DOHH2 (cell line): ENCODE measurements at regions not wholly inside any gene's neighbourhood (a gene's known extent, or its start where the extent isn't known, plus 50 kb on each side); places are given as distances from the start of the nearest gene placed in this dataset.

Experiments used
- H3F3A ChIP-seq: fragments of 200-600 bp; sonication (generic), shearing (Covaris generic); 2 replicates; pipeline ENCODE4 v1.6.0; 2016; ENCODE audit warnings: antibody characterized with exemption, mild to moderate bottlenecking; ENCODE audit not compliant: control insufficient read depth, insufficient read depth
- H3K27ac ChIP-seq: fragments of 200-600 bp; sonication (generic); 2 replicates; pipeline ENCODE4 v1.5.1; 2014; ENCODE audit warnings: low read depth, mild to moderate bottlenecking, low read length, moderate library complexity
- H3K27me3 ChIP-seq: fragments of 200-600 bp; sonication (generic); 2 replicates; pipeline ENCODE4 v1.6.1; 2014; ENCODE audit warnings: mild to moderate bottlenecking, low read length, mixed read lengths; ENCODE audit not compliant: control insufficient read depth
- H3K36me3 ChIP-seq: fragments of 200-600 bp; sonication (generic); 2 replicates; pipeline ENCODE4 v1.6.1; 2014; ENCODE audit warnings: mild to moderate bottlenecking, low read length, moderate library complexity, mixed read lengths; ENCODE audit not compliant: control insufficient read depth
- H3K4me1 ChIP-seq: fragments of 200-600 bp; sonication (generic); 2 replicates; pipeline ENCODE4 v1.6.1; 2014; ENCODE audit warnings: mild to moderate bottlenecking, low read length, mixed read lengths; ENCODE audit not compliant: control insufficient read depth
- H3K4me2 ChIP-seq: fragments of 200-600 bp; sonication (generic); 2 replicates; pipeline ENCODE4 v1.6.0; 2014; ENCODE audit warnings: mild to moderate bottlenecking, low read length, moderate library complexity
- H3K4me3 ChIP-seq: fragments of 200-600 bp; sonication (generic); 2 replicates; pipeline ENCODE4 v1.5.1; 2014; ENCODE audit warnings: mild to moderate bottlenecking, low read length, mixed read lengths
- H3K79me2 ChIP-seq: fragments of 200-600 bp; sonication (generic); 2 replicates; pipeline ENCODE4 v1.6.1; 2014; ENCODE audit warnings: mild to moderate bottlenecking, low read length, mixed read lengths; ENCODE audit not compliant: control insufficient read depth
- H3K9me2 ChIP-seq: fragments of 200-600 bp; sonication (generic); replicated peaks from 2 replicates; pipeline ENCODE4 v1.6.1; 2014; ENCODE audit warnings: mild to moderate bottlenecking, low read length, mixed read lengths; ENCODE audit not compliant: control insufficient read depth
- H3K9me3 ChIP-seq: fragments of 200-600 bp; sonication (generic); 2 replicates; pipeline ENCODE4 v1.6.1; 2014; ENCODE audit warnings: antibody characterized with exemption, low read length, mixed read lengths; ENCODE audit not compliant: control insufficient read depth, insufficient read depth
- H4K20me1 ChIP-seq: fragments of 200-600 bp; sonication (generic); 2 replicates; pipeline ENCODE4 v1.6.0; 2014; ENCODE audit warnings: low read depth, mild to moderate bottlenecking, antibody characterized with exemption, low read length, moderate library complexity; ENCODE audit not compliant: control insufficient read depth, insufficient read depth
- CTCF ChIP-seq: fragments of 200-600 bp; sonication (generic); IDR thresholded peaks from one replicate; pipeline ENCODE4 v1.5.1; 2014; ENCODE audit warnings: antibody characterized with exemption, mild to moderate bottlenecking, low read depth, low read length; ENCODE audit not compliant: poor library complexity, severe bottlenecking
- EZH2phosphoT487 ChIP-seq: fragments of 200-600 bp; sonication (generic); IDR thresholded peaks from 2 replicates; pipeline ENCODE4 v1.6.1; 2017; ENCODE audit warnings: borderline replicate concordance, mild to moderate bottlenecking, antibody characterized with exemption, low read length, moderate library complexity, mixed read lengths

GRCh38 chr3:64895106-64895990 is 207.5 kb upstream of the ADAMTS9 start:
- Histone ChIP-seq H3K9me3 (no peaks in the 10 kb centered on the region), H3K9me2 (no peaks in the 10 kb centered on the region), H3K36me3 (no peaks in the 10 kb centered on the region), H3K79me2 (no peaks in the 10 kb centered on the region), H4K20me1 (no peaks in the 10 kb centered on the region), H3K4me3 (no peak overlapping the region), H3K27ac (no peak overlapping the region), H3K4me2 (no peak overlapping the region), H3K27me3 (no peaks in the 10 kb centered on the region), H3F3A (no peaks in the 10 kb centered on the region), H3K4me1 (no peaks in the 10 kb centered on the region)
- TF ChIP-seq CTCF (no peak), EZH2phosphoT487 (no peak)

- no peaks in the 10 kb centered on the region for H3F3A ChIP-seq
- H3K79me2 ChIP-seq, result no peaks in the 10 kb centered on the region
- TF ChIP-seq CTCF (no peak), EZH2phosphoT487 (no peak)
- no peak overlapping the region for H3K27ac ChIP-seq
- H3K4me1 ChIP-seq, result no peaks in the 10 kb centered on the region
- no peaks in the 10 kb centered on the region for H3K36me3 ChIP-seq
- H3K4me3 ChIP-seq, result no peak overlapping the region
- H3K4me2 ChIP-seq, result no peak overlapping the region
- no peaks in the 10 kb centered on the region for H3K9me3 ChIP-seq
- no peaks in the 10 kb centered on the region for H3K9me2 ChIP-seq
- H4K20me1 ChIP-seq, result no peaks in the 10 kb centered on the region
- H3K27me3 ChIP-seq, result no peaks in the 10 kb centered on the region
Observed at GRCh38 chr3:64894006-64894405, 206.2 kb upstream of the ADAMTS9 start.

GRCh38 chr3:64892671-64893309 is 205.0 kb upstream of the ADAMTS9 start:
- no peaks in the 10 kb centered on the region for H3K79me2 ChIP-seq
- no peaks in the 10 kb centered on the region for H3K27me3 ChIP-seq
- H3K4me3 ChIP-seq, result no peak overlapping the region
- H3K4me2 ChIP-seq, result no peak overlapping the region
- H4K20me1 ChIP-seq, result no peaks in the 10 kb centered on the region
- no peaks in the 10 kb centered on the region for H3K4me1 ChIP-seq
- H3K27ac ChIP-seq, result no peak overlapping the region
- TF ChIP-seq EZH2phosphoT487, result no peak
- H3K9me3 ChIP-seq, result no peaks in the 10 kb centered on the region
- H3K9me2 ChIP-seq, result no peaks in the 10 kb centered on the region
- H3K36me3 ChIP-seq, result no peaks in the 10 kb centered on the region
- H3F3A ChIP-seq, result no peaks in the 10 kb centered on the region

GRCh38 chr3:64891021-64891420 is 203.2 kb upstream of the ADAMTS9 start:
- no peak overlapping the region for H3K4me2 ChIP-seq
- no peaks in the 10 kb centered on the region for H3K9me3 ChIP-seq
- no peaks in the 10 kb centered on the region for H3K36me3 ChIP-seq
- no peaks in the 10 kb centered on the region for H3K79me2 ChIP-seq
- no peak overlapping the region for H3K4me3 ChIP-seq
- H3F3A ChIP-seq, result no peaks in the 10 kb centered on the region
- TF ChIP-seq CTCF, result no peak
- TF ChIP-seq EZH2phosphoT487, result no peak
- H3K27me3 ChIP-seq, result no peaks in the 10 kb centered on the region
- no peaks in the 10 kb centered on the region for H3K9me2 ChIP-seq
- H3K4me1 ChIP-seq, result no peaks in the 10 kb centered on the region
- H4K20me1 ChIP-seq, result no peaks in the 10 kb centered on the region
- H3K27ac ChIP-seq, result no peak overlapping the region
